Nephron progenitor cell (in vitro differentiated cells): ENCODE measurements at regions not wholly inside any gene's neighbourhood (a gene's known extent, or its start where the extent isn't known, plus 50 kb on each side); places are given as distances from the start of the nearest gene placed in this dataset.

Experiments used
- DNase-seq: peaks from one replicate; pipeline ENCODE4 v3.0.0; 2021
- H3K27ac Mint-ChIP-seq: 2 replicates; pipeline ENCODE4 v1.8.0; 2021; ENCODE audit warnings: mild to moderate bottlenecking, moderate library complexity, mixed read lengths
- H3K27me3 Mint-ChIP-seq: 2 replicates; pipeline ENCODE4 v1.8.0; 2021; ENCODE audit warnings: mild to moderate bottlenecking, low read depth, mixed read lengths; ENCODE audit not compliant: poor library complexity
- H3K36me3 Mint-ChIP-seq: 2 replicates; pipeline ENCODE4 v1.8.0; 2021; ENCODE audit warnings: low read depth, mixed read lengths
- H3K4me1 Mint-ChIP-seq: 2 replicates; pipeline ENCODE4 v1.8.0; 2021; ENCODE audit warnings: mixed read lengths
- H3K4me3 Mint-ChIP-seq: 2 replicates; pipeline ENCODE4 v1.8.0; 2021; ENCODE audit warnings: mild to moderate bottlenecking, moderate library complexity, mixed read lengths
- H3K9me3 Mint-ChIP-seq: 2 replicates; pipeline ENCODE4 v1.8.0; 2021; ENCODE audit warnings: mild to moderate bottlenecking, moderate library complexity, mixed read lengths
- CTCF ChIP-seq: fragments of 200-600 bp; sonication (generic); IDR thresholded peaks from 2 replicates; pipeline ENCODE4 v1.5.0; 2021; ENCODE audit warnings: antibody characterized with exemption

- H3K9me3 Mint-ChIP-seq = no peaks in the 10 kb centered on the region
- H3K4me3 Mint-ChIP-seq = no peak overlapping the region
- H3K27me3 Mint-ChIP-seq = peaks cover 3% of the 10 kb centered on the region
Measured at GRCh38 chr6:167464177-167464576, 139.3 kb downstream of the TTLL2 start.

GRCh38 chr6:167465482-167465881 is 140.6 kb downstream of the TTLL2 start:
- Mint-ChIP-seq H3K9me3 (no peaks in the 10 kb centered on the region), H3K27ac (no peak overlapping the region), H3K36me3 (no peaks in the 10 kb centered on the region), H3K4me3 (no peak overlapping the region), H3K27me3 (peaks cover 3% of the 10 kb centered on the region), H3K4me1 (peaks cover 38% of the 10 kb centered on the region)
- no peak for DNase-seq
- no peak for TF ChIP-seq CTCF

More at GRCh38 chr6:167464177-167464576, 139.3 kb downstream of the TTLL2 start:
- no peak for TF ChIP-seq CTCF
- H3K4me1 Mint-ChIP-seq = peaks cover 36% of the 10 kb centered on the region
- DNase-seq = no peak
- H3K36me3 Mint-ChIP-seq = no peaks in the 10 kb centered on the region
- no peak overlapping the region for H3K27ac Mint-ChIP-seq

GRCh38 chr6:167467282-167467681 is 142.4 kb downstream of the TTLL2 start:
- Mint-ChIP-seq H3K27ac (no peak overlapping the region), H3K4me3 (no peak overlapping the region)

GRCh38 chr6:167467793-167468431 is 143.0 kb downstream of the TTLL2 start:
- H3K27ac Mint-ChIP-seq = no peak overlapping the region
- H3K27me3 Mint-ChIP-seq = peaks cover 4% of the 10 kb centered on the region
- no peak overlapping the region for H3K4me3 Mint-ChIP-seq
- H3K9me3 Mint-ChIP-seq = no peaks in the 10 kb centered on the region
- DNase-seq = no peak
- no peaks in the 10 kb centered on the region for H3K36me3 Mint-ChIP-seq
- H3K4me1 Mint-ChIP-seq = peaks cover 30% of the 10 kb centered on the region
- TF ChIP-seq CTCF = no peak

More at GRCh38 chr6:167467282-167467681, 142.4 kb downstream of the TTLL2 start:
- DNase-seq = no peak
- Mint-ChIP-seq H3K27me3 (peaks cover 4% of the 10 kb centered on the region), H3K4me1 (peaks cover 23% of the 10 kb centered on the region), H3K36me3 (no peaks in the 10 kb centered on the region), H3K9me3 (no peaks in the 10 kb centered on the region)
- TF ChIP-seq CTCF = no peak

- Mint-ChIP-seq H3K27ac (no peak overlapping the region), H3K36me3 (no peaks in the 10 kb centered on the region), H3K4me3 (no peak overlapping the region), H3K9me3 (no peaks in the 10 kb centered on the region), H3K27me3 (peaks cover 7% of the 10 kb centered on the region), H3K4me1 (peaks cover 39% of the 10 kb centered on the region)
- TF ChIP-seq CTCF = no peak
- DNase-seq = no peak
Measured at GRCh38 chr6:167469101-167469500, 144.2 kb downstream of the TTLL2 start.

- no peaks in the 10 kb centered on the region for H3K36me3 Mint-ChIP-seq
- no peak for DNase-seq
- H3K27ac Mint-ChIP-seq = no peak overlapping the region
- H3K4me3 Mint-ChIP-seq = no peak overlapping the region
- no peak for TF ChIP-seq CTCF
- H3K4me1 Mint-ChIP-seq = peaks cover 41% of the 10 kb centered on the region
- H3K9me3 Mint-ChIP-seq = no peaks in the 10 kb centered on the region
- peaks cover 7% of the 10 kb centered on the region for H3K27me3 Mint-ChIP-seq
Measured at GRCh38 chr6:167469672-167470071, 144.8 kb downstream of the TTLL2 start.
